GM21390 (cell line): ENCODE measurements at regions not wholly inside any gene's neighbourhood (a gene's known extent, or its start where the extent isn't known, plus 50 kb on each side); places are given as distances from the start of the nearest gene placed in this dataset.
"Not testable (repeated sequence)": the region's sequence is repeated elsewhere in the genome, so short reads cannot be mapped to it uniquely, and the experiment has no call there.

ENCODE experiments used
- ATAC-seq: cut with Tn5 transposase; IDR thresholded peaks from one replicate; pipeline ENCODE4 v1.9.1; 2021; ENCODE audit not compliant: unreplicated experiment

GRCh38 chr1:58256041-58256440 lies 290.5 kb downstream of the OMA1 start:
- no peak for ATAC-seq

GRCh38 chr1:58255192-58255591 lies 291.3 kb downstream of the OMA1 start:
- ATAC-seq, result no peak

GRCh38 chr1:58251430-58252073 lies 295.0 kb downstream of the OMA1 start:
- no peak for ATAC-seq

GRCh38 chr1:58250587-58250948 lies 296.0 kb downstream of the OMA1 start:
- no peak for ATAC-seq

GRCh38 chr1:58249737-58250586 lies 296.6 kb downstream of the OMA1 start:
- peak; percentile 65 for ATAC-seq

- no peak for ATAC-seq
Observed at GRCh38 chr1:58249388-58249736, 297.2 kb downstream of the OMA1 start.

GRCh38 chr1:58248791-58249190 lies 297.7 kb downstream of the OMA1 start:
- no peak for ATAC-seq

GRCh38 chr1:58248072-58248471 lies 298.5 kb downstream of the OMA1 start:
- no peak for ATAC-seq

- ATAC-seq, result no peak
Observed at GRCh38 chr1:58246549-58246948, 300.0 kb downstream of the OMA1 start.

- ATAC-seq, result no peak
Observed at GRCh38 chr1:58244872-58245271, 301.7 kb downstream of the OMA1 start.

GRCh38 chr1:58238846-58239245 lies 307.7 kb downstream of the OMA1 start:
- ATAC-seq, result no peak

- no peak for ATAC-seq
Observed at GRCh38 chr1:58233729-58234128, 312.8 kb downstream of the OMA1 start.

GRCh38 chr1:58231204-58231603 lies 315.3 kb downstream of the OMA1 start:
- ATAC-seq, result no peak

GRCh38 chr1:58227604-58228003 lies 318.9 kb downstream of the OMA1 start:
- ATAC-seq, result no peak

GRCh38 chr1:58223522-58223921 lies 323.0 kb downstream of the OMA1 start:
- ATAC-seq, result no peak

GRCh38 chr1:58220836-58221472 lies 325.6 kb downstream of the OMA1 start:
- no peak for ATAC-seq

GRCh38 chr1:58216169-58216568 lies 330.4 kb downstream of the OMA1 start:
- ATAC-seq, result not testable (repeated sequence)

- no peak for ATAC-seq
Observed at GRCh38 chr1:58214674-58215073, 331.9 kb downstream of the OMA1 start.

GRCh38 chr1:58211869-58212268 lies 334.7 kb downstream of the OMA1 start:
- no peak for ATAC-seq

- no peak for ATAC-seq
Observed at GRCh38 chr1:58209575-58209974, 337.0 kb downstream of the OMA1 start.

GRCh38 chr1:58206749-58207148 lies 339.8 kb downstream of the OMA1 start:
- ATAC-seq, result no peak

GRCh38 chr1:58204284-58204683 lies 342.2 kb downstream of the OMA1 start:
- ATAC-seq, result no peak
